Bronchial epithelial cell (primary cell): ENCODE measurements at regions not wholly inside any gene's neighbourhood (a gene's known extent, or its start where the extent isn't known, plus 50 kb on each side); places are given as distances from the start of the nearest gene placed in this dataset.

ENCODE experiments used
- DNase-seq: peaks from one replicate; pipeline ENCODE4 v3.0.0-alpha.2; 2010; ENCODE audit warnings: low read depth
- FAIRE-seq: peaks from 2 replicates; lab custom pipeline; 2011; peaks lifted over from hg19 to GRCh38; lab: Jason Lieb, UNC
- H3K27me3 ChIP-seq: 2 replicates; pipeline ENCODE4 v1.5.1; 2011; ENCODE audit warnings: low read length; ENCODE audit not compliant: control insufficient read depth, insufficient read depth
- H3K36me3 ChIP-seq: 2 replicates; pipeline ENCODE4 v1.5.1; 2011; ENCODE audit warnings: low read length; ENCODE audit not compliant: control insufficient read depth, insufficient read depth
- H3K4me3 ChIP-seq: 2 replicates; pipeline ENCODE4 v1.5.1; 2011; ENCODE audit warnings: mild to moderate bottlenecking, low read depth, low read length, control low read depth
- CTCF ChIP-seq: IDR thresholded peaks from 2 replicates; pipeline ENCODE4 v1.5.1; 2011; ENCODE audit warnings: mild to moderate bottlenecking, moderate library complexity, low read length, control low read depth, inconsistent platforms; ENCODE audit not compliant: insufficient read depth, severe bottlenecking

GRCh38 chr20:57008217-57008616, 258.2 kb downstream of the BMP7 start:
- Histone ChIP-seq H3K4me3 (no peak overlapping the region), H3K27me3 (no peaks in the 10 kb centered on the region), H3K36me3 (no peaks in the 10 kb centered on the region)
- FAIRE-seq (no peak), DNase-seq (peak; percentile 18)
- no peak for TF ChIP-seq CTCF

DNA sequence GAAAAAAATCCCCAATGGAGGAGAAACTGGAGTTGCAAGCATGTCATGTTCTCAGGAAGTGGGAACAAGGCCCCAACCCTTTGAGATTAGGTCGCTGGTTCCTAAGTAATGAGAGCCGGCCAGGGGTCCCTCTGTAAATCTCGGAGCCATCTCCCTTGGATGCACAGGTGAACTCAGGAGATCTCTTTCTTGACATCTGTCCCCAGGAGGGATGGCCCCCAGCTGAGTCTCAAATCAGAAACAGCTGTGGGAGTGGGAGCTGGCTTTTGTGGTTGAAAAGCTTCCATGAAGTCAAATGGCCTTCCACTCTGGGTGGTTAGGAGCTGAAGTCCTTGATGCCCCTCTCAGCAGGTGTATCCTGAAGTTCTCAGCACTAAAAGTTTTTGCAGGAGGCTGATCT, 257.1 kb downstream of the BMP7 start:
- TF ChIP-seq CTCF, result no peak
- no peak for DNase-seq
- no peak for FAIRE-seq
- Histone ChIP-seq H3K4me3 (no peak overlapping the region), H3K27me3 (no peaks in the 10 kb centered on the region), H3K36me3 (no peaks in the 10 kb centered on the region)

- no peaks in the 10 kb centered on the region for H3K36me3 ChIP-seq
- DNase-seq (no peak), FAIRE-seq (no peak)
- H3K4me3 ChIP-seq, result no peak overlapping the region
- no peak for TF ChIP-seq CTCF
- no peaks in the 10 kb centered on the region for H3K27me3 ChIP-seq
Measured at GRCh38 chr20:57009775-57010174, 256.7 kb downstream of the BMP7 start.

- no peak for FAIRE-seq
- Histone ChIP-seq H3K36me3 (no peaks in the 10 kb centered on the region), H3K27me3 (no peaks in the 10 kb centered on the region), H3K4me3 (no peak overlapping the region)
- TF ChIP-seq CTCF, result no peak
- no peak for DNase-seq
Measured at GRCh38 chr20:57012691-57013090, 253.8 kb downstream of the BMP7 start.

- no peaks in the 10 kb centered on the region for H3K27me3 ChIP-seq
- H3K4me3 ChIP-seq, result no peak overlapping the region
- FAIRE-seq (no peak), DNase-seq (no peak)
- TF ChIP-seq CTCF, result no peak
- no peaks in the 10 kb centered on the region for H3K36me3 ChIP-seq
Measured at GRCh38 chr20:57013217-57013616, 253.2 kb downstream of the BMP7 start.

GRCh38 chr20:57013741-57014140, 252.7 kb downstream of the BMP7 start:
- DNase-seq, result peak; percentile 4
- no peak for TF ChIP-seq CTCF
- no peak for FAIRE-seq
- Histone ChIP-seq H3K27me3 (no peaks in the 10 kb centered on the region), H3K36me3 (no peaks in the 10 kb centered on the region), H3K4me3 (no peak overlapping the region)
